Endodermal cell (in vitro differentiated cells): ENCODE measurements at regions not wholly inside any gene's neighbourhood (a gene's known extent, or its start where the extent isn't known, plus 50 kb on each side); places are given as distances from the start of the nearest gene placed in this dataset.

Experiments
- DNase-seq: peaks from one replicate; pipeline ENCODE4 v3.0.0-alpha.2; 2017
- H3K27ac ChIP-seq: 2 replicates; pipeline ENCODE4 v1.5.1; 2013; ENCODE audit warnings: mild to moderate bottlenecking, low read depth, low read length, moderate library complexity
- H3K27me3 ChIP-seq: 2 replicates; pipeline ENCODE4 v1.6.1; 2013; ENCODE audit warnings: mild to moderate bottlenecking, low read length, moderate library complexity; ENCODE audit not compliant: insufficient read depth, control insufficient read depth, poor library complexity, severe bottlenecking
- H3K36me3 ChIP-seq: 2 replicates; pipeline ENCODE4 v1.7.0; 2013; ENCODE audit warnings: mild to moderate bottlenecking, low read length, moderate library complexity; ENCODE audit not compliant: control insufficient read depth, insufficient read depth
- H3K4me1 ChIP-seq: one replicate; pipeline ENCODE4 v1.7.0; 2013; ENCODE audit warnings: low read length; ENCODE audit not compliant: control insufficient read depth, insufficient read depth
- H3K4me3 ChIP-seq: 2 replicates; pipeline ENCODE4 v1.5.1; 2013; ENCODE audit warnings: mild to moderate bottlenecking, low read length, moderate library complexity
- H3K9ac ChIP-seq: 2 replicates; pipeline ENCODE4 v1.6.1; 2013; ENCODE audit warnings: mild to moderate bottlenecking, low read length, moderate library complexity; ENCODE audit not compliant: poor library complexity, severe bottlenecking; ENCODE audit errors: extremely low read depth
- H3K9me3 ChIP-seq: 2 replicates; pipeline ENCODE4 v1.6.1; 2013; ENCODE audit warnings: mild to moderate bottlenecking, low read length, moderate library complexity; ENCODE audit not compliant: control insufficient read depth
- H3K27ac Mint-ChIP-seq: 2 replicates; pipeline ENCODE4 v1.8.0; 2020; ENCODE audit warnings: mixed read lengths
- H3K27me3 Mint-ChIP-seq: 2 replicates; pipeline ENCODE4 v1.8.0; 2021; ENCODE audit warnings: mild to moderate bottlenecking, mixed read lengths; ENCODE audit not compliant: insufficient read depth
- H3K36me3 Mint-ChIP-seq: 2 replicates; pipeline ENCODE4 v1.8.0; 2020; ENCODE audit warnings: low read depth, mixed read lengths
- H3K4me1 Mint-ChIP-seq: 2 replicates; pipeline ENCODE4 v1.8.0; 2020; ENCODE audit warnings: mixed read lengths
- H3K4me3 Mint-ChIP-seq: 2 replicates; pipeline ENCODE4 v1.8.0; 2020; ENCODE audit warnings: mild to moderate bottlenecking, moderate library complexity, mixed read lengths
- H3K9me3 Mint-ChIP-seq: 2 replicates; pipeline ENCODE4 v1.8.0; 2020; ENCODE audit warnings: mild to moderate bottlenecking, mixed read lengths
- WGBS, 2 experiments: methylation state at CpG; one replicate each; pipeline versions ENCODE4 v1.1.5 to v1.1.7; 2013; ENCODE audit warnings: missing lambda C conversion rate in 2 of 2, mixed read lengths in 1 of 2; ENCODE audit not compliant: insufficient coverage in 1 of 2, insufficient read length in 1 of 2; 5-methylcytosine and 5-hydroxymethylcytosine counted together
- TF ChIP-seq, protein P1 (sequence below): fragments of 200-600 bp; sonication (generic); conservative IDR thresholded peaks from 2 replicates; pipeline ENCODE4 v1.5.0; 2021; ENCODE audit warnings: antibody characterized with exemption, mild to moderate bottlenecking

DNA sequence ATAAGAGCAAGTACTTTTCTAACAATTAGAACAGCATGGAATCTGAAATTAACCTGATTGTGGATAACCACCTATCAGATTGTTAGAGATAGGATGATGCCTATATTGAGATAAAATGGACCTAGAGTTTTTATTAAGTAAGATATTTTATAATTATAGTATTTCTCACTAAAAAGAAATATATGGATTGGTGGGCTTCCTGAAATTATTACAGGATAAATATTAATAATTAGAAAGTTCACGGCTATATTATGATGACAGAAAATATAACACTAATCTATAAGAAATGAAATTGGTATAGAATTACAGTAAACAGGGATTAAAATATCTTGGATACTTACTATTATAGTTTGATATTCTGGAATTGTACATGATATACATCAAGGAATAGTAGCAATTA is 378.0 kb upstream of the SPRY2 start:
- no CpG with 5 or more reads among the region's 1 CpG for WGBS, 2 experiments
- H3K4me1 Mint-ChIP-seq: peaks cover 5% of the 10 kb centered on the region
- no peaks in the 10 kb centered on the region for H3K9me3 Mint-ChIP-seq

DNA sequence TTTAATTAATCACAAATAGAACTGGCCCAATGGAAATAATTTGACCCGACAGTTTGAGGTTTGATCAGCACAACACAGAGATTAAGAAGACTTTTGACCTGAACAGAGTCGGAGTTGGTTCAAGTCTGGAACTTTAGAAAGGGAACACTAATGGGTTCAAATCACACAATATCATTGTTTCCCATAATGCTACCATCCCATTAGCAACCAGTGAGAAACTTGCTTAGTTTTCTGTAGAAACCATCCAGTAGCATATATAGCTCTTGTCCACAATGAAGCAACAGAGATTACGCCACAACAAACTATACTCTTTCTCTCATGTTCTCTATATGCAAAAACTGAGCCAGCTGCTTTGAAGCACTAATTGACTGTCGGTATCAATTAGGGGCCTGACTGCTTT is 376.9 kb upstream of the SPRY2 start:
- WGBS, 2 experiments: 84 to 86% methylated on average over 3 to 4 of the region's 4 CpGs

More for the DNA sequence above, 378.0 kb upstream of the SPRY2 start:
- Histone ChIP-seq H3K4me1 (peaks cover 5% of the 10 kb centered on the region), H3K9me3 (no peaks in the 10 kb centered on the region), H3K27me3 (no peaks in the 10 kb centered on the region), H3K36me3 (no peaks in the 10 kb centered on the region), H3K27ac (no peak overlapping the region), H3K9ac (no peak overlapping the region), H3K4me3 (no peak overlapping the region)
- H3K27me3 Mint-ChIP-seq: no peaks in the 10 kb centered on the region
- TF ChIP-seq, protein P1, sequence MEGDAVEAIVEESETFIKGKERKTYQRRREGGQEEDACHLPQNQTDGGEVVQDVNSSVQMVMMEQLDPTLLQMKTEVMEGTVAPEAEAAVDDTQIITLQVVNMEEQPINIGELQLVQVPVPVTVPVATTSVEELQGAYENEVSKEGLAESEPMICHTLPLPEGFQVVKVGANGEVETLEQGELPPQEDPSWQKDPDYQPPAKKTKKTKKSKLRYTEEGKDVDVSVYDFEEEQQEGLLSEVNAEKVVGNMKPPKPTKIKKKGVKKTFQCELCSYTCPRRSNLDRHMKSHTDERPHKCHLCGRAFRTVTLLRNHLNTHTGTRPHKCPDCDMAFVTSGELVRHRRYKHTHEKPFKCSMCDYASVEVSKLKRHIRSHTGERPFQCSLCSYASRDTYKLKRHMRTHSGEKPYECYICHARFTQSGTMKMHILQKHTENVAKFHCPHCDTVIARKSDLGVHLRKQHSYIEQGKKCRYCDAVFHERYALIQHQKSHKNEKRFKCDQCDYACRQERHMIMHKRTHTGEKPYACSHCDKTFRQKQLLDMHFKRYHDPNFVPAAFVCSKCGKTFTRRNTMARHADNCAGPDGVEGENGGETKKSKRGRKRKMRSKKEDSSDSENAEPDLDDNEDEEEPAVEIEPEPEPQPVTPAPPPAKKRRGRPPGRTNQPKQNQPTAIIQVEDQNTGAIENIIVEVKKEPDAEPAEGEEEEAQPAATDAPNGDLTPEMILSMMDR: no peak
- H3K27ac Mint-ChIP-seq: no peak overlapping the region
- no peak overlapping the region for H3K4me3 Mint-ChIP-seq
- DNase-seq: no peak
- H3K36me3 Mint-ChIP-seq: no peaks in the 10 kb centered on the region

DNA sequence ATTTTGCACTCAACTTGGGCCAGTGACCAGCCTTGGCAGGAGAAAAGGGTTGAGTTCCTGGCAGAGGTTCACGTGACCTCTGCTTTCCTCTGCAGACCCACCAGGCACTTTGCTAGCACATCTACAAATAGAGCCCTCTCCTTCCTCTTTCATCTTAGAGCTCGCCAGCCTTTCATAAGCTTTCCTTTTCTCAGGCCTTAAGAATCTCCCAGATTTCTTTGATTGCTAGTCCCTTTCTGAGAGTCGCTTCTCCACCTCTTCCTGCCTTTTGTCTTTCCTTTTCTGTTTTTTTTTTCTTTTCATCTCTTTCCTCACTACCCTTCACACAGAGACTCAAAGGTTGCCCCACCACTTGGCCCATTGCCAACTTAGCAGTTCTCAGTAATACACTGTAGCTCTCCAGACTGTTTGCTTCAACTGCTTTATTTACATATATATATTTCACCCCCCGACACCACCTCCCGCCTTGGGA is 375.7 kb upstream of the SPRY2 start:
- H3K4me3 ChIP-seq: no peak overlapping the region
- Mint-ChIP-seq H3K36me3 (peaks cover 2% of the 10 kb centered on the region), H3K4me1 (peaks cover 5% of the 10 kb centered on the region), H3K4me3 (no peak overlapping the region), H3K9me3 (peaks cover 6% of the 10 kb centered on the region), H3K27ac (no peak overlapping the region), H3K27me3 (no peaks in the 10 kb centered on the region)
- DNase-seq: no peak
- H3K4me1 ChIP-seq: peaks cover 5% of the 10 kb centered on the region
- H3K27ac ChIP-seq: peak overlapping the region; percentile 57
- WGBS, 2 experiments: 45 to 65% methylated on average over 3 of the region's 5 CpGs
- no peak overlapping the region for H3K9ac ChIP-seq
- H3K9me3 ChIP-seq: peaks cover 4% of the 10 kb centered on the region
- TF ChIP-seq, protein P1: no peak
- H3K27me3 ChIP-seq: no peaks in the 10 kb centered on the region
- no peaks in the 10 kb centered on the region for H3K36me3 ChIP-seq

More for the DNA sequence above, 376.9 kb upstream of the SPRY2 start:
- no peak overlapping the region for H3K4me3 ChIP-seq
- peaks cover 2% of the 10 kb centered on the region for H3K36me3 Mint-ChIP-seq
- H3K36me3 ChIP-seq: no peaks in the 10 kb centered on the region
- no peaks in the 10 kb centered on the region for H3K27me3 Mint-ChIP-seq
- H3K27ac ChIP-seq: no peak overlapping the region
- H3K4me3 Mint-ChIP-seq: no peak overlapping the region
- H3K27me3 ChIP-seq: no peaks in the 10 kb centered on the region
- TF ChIP-seq, protein P1: no peak
- no peak overlapping the region for H3K27ac Mint-ChIP-seq
- DNase-seq: no peak
- no peaks in the 10 kb centered on the region for H3K9me3 ChIP-seq
- H3K9me3 Mint-ChIP-seq: peaks cover 6% of the 10 kb centered on the region
- H3K4me1 Mint-ChIP-seq: peaks cover 5% of the 10 kb centered on the region
- H3K4me1 ChIP-seq: peaks cover 5% of the 10 kb centered on the region
- no peak overlapping the region for H3K9ac ChIP-seq
